ENCODE measurements at regions not wholly inside any gene's neighbourhood (a gene's known extent, or its start where the extent isn't known, plus 50 kb on each side); places are given as distances from the start of the nearest gene placed in this dataset.

DNA sequence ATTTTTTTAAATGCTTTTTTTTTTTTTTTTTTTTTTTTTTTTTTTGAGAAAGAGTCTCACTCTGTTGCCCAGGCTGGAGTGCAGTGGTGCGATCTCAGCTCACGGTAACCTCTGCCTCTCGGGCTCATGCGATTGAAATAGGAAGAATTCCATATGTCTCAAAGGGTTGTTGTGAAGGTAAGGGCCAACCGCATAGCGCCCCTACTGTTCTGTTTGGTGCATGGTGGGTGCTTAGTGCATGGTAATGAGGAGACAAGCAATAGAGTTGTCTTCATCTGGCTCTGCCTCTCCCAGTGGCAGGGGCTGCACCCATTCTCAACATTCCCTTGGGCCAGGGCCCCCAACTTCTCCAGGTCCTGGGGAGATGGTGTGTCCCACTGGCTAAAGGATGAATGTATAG lies 68.7 kb downstream of the RASL11A start:
- no peaks in the 10 kb centered on the region for H3K36me3 Mint-ChIP-seq (ENCODE audit: low read depth)
- H3K27ac Mint-ChIP-seq = no peak overlapping the region
- H3K27me3 Mint-ChIP-seq = peaks cover 6% of the 10 kb centered on the region
- H3K27me3 ChIP-seq (ENCODE audit: control insufficient read depth in 1 of 2, insufficient read depth in 2 of 2, low read length in 2 of 2) = peaks cover 0 to 4% of the 10 kb centered on the region in 2 experiments
- H3K9me3 ChIP-seq (ENCODE audit: control insufficient read depth in 1 of 2, insufficient read depth in 1 of 2, low read length in 2 of 2) = no peaks in the 10 kb centered on the region
- DNase-seq = peak in 13 of 14 experiments; percentile 20 to 68 (median 39)
- no peak overlapping the region for H3K4me3 Mint-ChIP-seq
- POLR2A ChIA-PET = interaction anchor here (1.1 to 1.2 kb wide), 2 partner anchors 69 to 88 kb away, joined by 3 read pairs; partner anchors contain the start of genes RASL11A and RPL21
- TF ChIP-seq, protein P1, sequence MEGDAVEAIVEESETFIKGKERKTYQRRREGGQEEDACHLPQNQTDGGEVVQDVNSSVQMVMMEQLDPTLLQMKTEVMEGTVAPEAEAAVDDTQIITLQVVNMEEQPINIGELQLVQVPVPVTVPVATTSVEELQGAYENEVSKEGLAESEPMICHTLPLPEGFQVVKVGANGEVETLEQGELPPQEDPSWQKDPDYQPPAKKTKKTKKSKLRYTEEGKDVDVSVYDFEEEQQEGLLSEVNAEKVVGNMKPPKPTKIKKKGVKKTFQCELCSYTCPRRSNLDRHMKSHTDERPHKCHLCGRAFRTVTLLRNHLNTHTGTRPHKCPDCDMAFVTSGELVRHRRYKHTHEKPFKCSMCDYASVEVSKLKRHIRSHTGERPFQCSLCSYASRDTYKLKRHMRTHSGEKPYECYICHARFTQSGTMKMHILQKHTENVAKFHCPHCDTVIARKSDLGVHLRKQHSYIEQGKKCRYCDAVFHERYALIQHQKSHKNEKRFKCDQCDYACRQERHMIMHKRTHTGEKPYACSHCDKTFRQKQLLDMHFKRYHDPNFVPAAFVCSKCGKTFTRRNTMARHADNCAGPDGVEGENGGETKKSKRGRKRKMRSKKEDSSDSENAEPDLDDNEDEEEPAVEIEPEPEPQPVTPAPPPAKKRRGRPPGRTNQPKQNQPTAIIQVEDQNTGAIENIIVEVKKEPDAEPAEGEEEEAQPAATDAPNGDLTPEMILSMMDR (IDR thresholded peaks at IDR 0.05) = peak; percentile 70
- H3K4me3 ChIP-seq (ENCODE audit: low read length) = no peak overlapping the region
- peak; percentile 86 for ATAC-seq (ENCODE audit: poor library complexity)
- H3K4me1 ChIP-seq (ENCODE audit: insufficient read depth, low read length) = no peaks in the 10 kb centered on the region
- H3K36me3 ChIP-seq (ENCODE audit: insufficient read depth, low read length) = no peaks in the 10 kb centered on the region
- CTCF ChIA-PET = interaction anchor here (0.6 to 1.6 kb wide), 6 partner anchors 8 to 1228 kb away, joined by 3 to 6 read pairs (median 3); partner anchors contain the start of gene RASL11A
- H3K9me3 Mint-ChIP-seq = no peaks in the 10 kb centered on the region
- intact Hi-C loops (cut with DNase I, micrococcal nuclease) = loop anchor here (5.0 to 10.0 kb wide), 4 partner anchors 47 to 87 kb away; partner anchors contain the start of genes RASL11A (in 2 of the 2) and RPL21 (in 1 of the 2)
- H3K4me1 Mint-ChIP-seq (ENCODE audit: low read depth) = peaks cover 5% of the 10 kb centered on the region
- H3K27ac ChIP-seq (ENCODE audit: low read depth in 1 of 2, low read length in 2 of 2) = no peak overlapping the region

DNA sequence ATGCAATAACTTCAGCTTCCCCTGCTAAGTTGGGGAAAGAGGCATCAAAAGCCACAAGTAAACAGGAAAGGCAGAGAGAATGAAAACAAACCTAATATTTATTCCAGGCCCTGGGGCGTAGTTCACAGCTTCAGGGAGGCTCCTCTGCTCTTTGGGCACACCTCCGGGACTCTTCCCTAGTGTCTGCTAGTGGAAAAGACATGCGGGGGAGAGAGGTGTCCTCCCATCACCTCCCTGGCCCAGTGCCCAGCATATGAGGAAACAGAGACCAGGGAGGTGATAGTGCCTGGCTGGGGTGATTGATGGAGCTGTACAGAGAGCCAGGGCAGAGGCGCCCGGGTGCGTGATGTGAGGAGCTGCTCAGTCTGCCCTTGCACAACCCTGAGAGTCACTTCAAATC lies 71.0 kb downstream of the RASL11A start:
- TF ChIP-seq, protein P1 (IDR thresholded peaks at IDR 0.05) = no peak
- Histone ChIP-seq H3K27me3 (ENCODE audit: control insufficient read depth in 1 of 2, insufficient read depth in 2 of 2, low read length in 2 of 2) (peaks cover 0 to 4% of the 10 kb centered on the region in 2 experiments), H3K4me1 (ENCODE audit: insufficient read depth, low read length) (no peaks in the 10 kb centered on the region), H3K27ac (ENCODE audit: low read depth in 1 of 2, low read length in 2 of 2) (no peak overlapping the region), H3K9me3 (ENCODE audit: control insufficient read depth in 1 of 2, insufficient read depth in 1 of 2, low read length in 2 of 2) (no peaks in the 10 kb centered on the region), H3K4me3 (ENCODE audit: low read length) (no peak overlapping the region), H3K36me3 (ENCODE audit: insufficient read depth, low read length) (no peaks in the 10 kb centered on the region)
- Mint-ChIP-seq H3K4me1 (ENCODE audit: low read depth) (peaks cover 5% of the 10 kb centered on the region), H3K27ac (no peak overlapping the region), H3K4me3 (no peak overlapping the region), H3K9me3 (no peaks in the 10 kb centered on the region), H3K27me3 (peaks cover 19% of the 10 kb centered on the region), H3K36me3 (ENCODE audit: low read depth) (no peaks in the 10 kb centered on the region)
- intact Hi-C loops (cut with DNase I, micrococcal nuclease) = no loop called here
- no peak for DNase-seq
- no peak for ATAC-seq (ENCODE audit: poor library complexity)
- POLR2A ChIA-PET = no interaction called here
- CTCF ChIA-PET = interaction anchor here (1.2 kb wide), 1 partner anchor 11 kb away, joined by 3 read pairs; no protein-coding TSS in a partner anchor

DNA sequence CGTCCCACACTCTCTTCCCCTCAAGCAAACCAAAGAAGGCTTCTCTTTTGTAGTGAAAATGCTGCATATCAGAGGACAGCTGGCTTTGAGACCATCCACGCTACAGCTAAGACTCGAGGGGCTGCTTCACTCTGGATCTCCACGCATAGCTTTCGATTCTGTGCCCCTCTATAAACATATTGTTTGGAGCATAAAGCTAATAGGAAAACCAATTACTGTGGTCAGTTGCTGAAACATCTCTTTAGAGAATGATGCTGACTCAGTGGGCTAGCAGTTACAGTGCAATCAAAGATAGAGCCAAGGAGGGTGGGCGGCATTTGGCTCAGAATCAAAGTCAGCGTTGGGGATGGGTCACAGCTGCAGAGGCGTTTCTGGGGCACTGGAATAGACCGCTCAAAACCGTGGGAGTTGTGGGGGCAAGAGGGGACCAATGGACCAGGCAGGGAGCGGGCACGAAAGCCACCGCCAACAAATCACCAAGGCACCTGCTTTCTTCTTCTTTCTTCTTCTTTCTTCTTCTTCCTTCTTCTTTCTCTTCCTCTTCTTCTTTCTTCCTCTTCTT lies 76.7 kb downstream of the RASL11A start:
- Mint-ChIP-seq H3K9me3 (no peaks in the 10 kb centered on the region), H3K4me1 (ENCODE audit: low read depth) (no peaks in the 10 kb centered on the region), H3K36me3 (ENCODE audit: low read depth) (no peaks in the 10 kb centered on the region), H3K27me3 (peaks cover 28% of the 10 kb centered on the region), H3K27ac (no peak overlapping the region), H3K4me3 (no peak overlapping the region)
- Histone ChIP-seq H3K27me3 (ENCODE audit: control insufficient read depth in 1 of 2, insufficient read depth in 2 of 2, low read length in 2 of 2) (peaks cover 0 to 1% of the 10 kb centered on the region in 2 experiments), H3K4me3 (ENCODE audit: low read length) (no peak overlapping the region), H3K4me1 (ENCODE audit: insufficient read depth, low read length) (no peaks in the 10 kb centered on the region), H3K36me3 (ENCODE audit: insufficient read depth, low read length) (no peaks in the 10 kb centered on the region), H3K27ac (ENCODE audit: low read depth in 1 of 2, low read length in 2 of 2) (no peak overlapping the region), H3K9me3 (ENCODE audit: control insufficient read depth in 1 of 2, insufficient read depth in 1 of 2, low read length in 2 of 2) (no peaks in the 10 kb centered on the region)
- ATAC-seq (ENCODE audit: poor library complexity) = no peak
- TF ChIP-seq, protein P1 (IDR thresholded peaks at IDR 0.05) = no peak
- no peak for DNase-seq
- POLR2A ChIA-PET = no interaction called here
- intact Hi-C loops (cut with DNase I, micrococcal nuclease) = no loop called here
- CTCF ChIA-PET = interaction anchor here (0.6 to 1.5 kb wide), 2 partner anchors 8 to 15 kb away, joined by 3 to 4 read pairs; no protein-coding TSS in a partner anchor
